GM12878 (cell line): ENCODE measurements at regions not wholly inside any gene's neighbourhood (a gene's known extent, or its start where the extent isn't known, plus 50 kb on each side); places are given as distances from the start of the nearest gene placed in this dataset.

Source experiments
- ATAC-seq: fragments of 200-7000 bp; cut with Tn5 transposase; 3 replicates; pipeline ENCODE4 v1.9.1; 2020; ENCODE audit warnings: mild to moderate bottlenecking, moderate library complexity
- BruUV-seq: library from RNA; stranded (reverse); fragments of 400-500 nt; replicated peaks from 2 replicates; lab custom pipeline; 2021; lab: Mats Ljungman, UMichigan
- CTCF ChIA-PET: fragments of 300-600 bp; sonication (Branson Sonifier 250); formaldehyde crosslinking; extraction: SDS; loops from one replicate; lab custom pipeline; 2021; ENCODE audit warnings: inconsistent platforms; lab: Yijun Ruan, JAX
- POLR2A ChIA-PET: fragments of 350-600 bp; formaldehyde crosslinking; extraction: SDS; loops from one replicate; lab custom pipeline; 2021; ENCODE audit warnings: inconsistent platforms; lab: Charles Lee
- RAD21 ChIA-PET: fragments of 300-600 bp; sonication (Branson Sonifier 250); formaldehyde crosslinking; loops from one replicate; lab custom pipeline; 2023; ENCODE audit warnings: antibody characterized with exemption; ENCODE audit not compliant: unreplicated experiment; lab: Charles Lee
- SMC1A ChIA-PET: fragments of 300-600 bp; sonication (Branson Sonifier 250); formaldehyde crosslinking; loops from one replicate; lab custom pipeline; 2023; ENCODE audit not compliant: unreplicated experiment, uncharacterized antibody; lab: Charles Lee
- DNase-seq: peaks from one replicate; pipeline ENCODE4 v3.0.0-alpha.2; 2011; ENCODE audit warnings: low read depth, low spot score
- FAIRE-seq: peaks from 3 replicates; lab custom pipeline; 2011; peaks lifted over from hg19 to GRCh38; lab: Jason Lieb, UNC
- H2AFZ ChIP-seq: 2 replicates; pipeline ENCODE4 v1.6.0; 2011; ENCODE audit warnings: low read depth, low read length, control low read depth; ENCODE audit not compliant: control insufficient read depth
- H3K27ac ChIP-seq: 2 replicates; pipeline ENCODE4 v1.5.1; 2011; ENCODE audit warnings: control low read depth; ENCODE audit not compliant: control insufficient read depth, insufficient read depth
- H3K27me3 ChIP-seq, 2 experiments: replicated peaks in 1 of 2; 2 replicates each; pipeline versions ENCODE4 v1.6.0 to v1.6.1; 2011; ENCODE audit warnings: low read length in 1 of 2; ENCODE audit not compliant: control insufficient read depth in 2 of 2, insufficient read depth in 2 of 2
- H3K36me3 ChIP-seq, 2 experiments: 2 replicates each; pipeline ENCODE4 v1.5.1; 2011; ENCODE audit warnings: low read length in 1 of 2; ENCODE audit not compliant: control insufficient read depth in 2 of 2, insufficient read depth in 2 of 2
- H3K4me1 ChIP-seq: 2 replicates; pipeline ENCODE4 v1.6.1; 2011; ENCODE audit warnings: mild to moderate bottlenecking, low read length, moderate library complexity, mixed read lengths; ENCODE audit not compliant: control insufficient read depth, insufficient read depth
- H3K4me2 ChIP-seq: 2 replicates; pipeline ENCODE4 v1.6.0; 2011; ENCODE audit warnings: control low read depth; ENCODE audit not compliant: control insufficient read depth, insufficient read depth
- H3K4me3 ChIP-seq: fragments of 200-600 bp; sonication (generic); 2 replicates; pipeline ENCODE4 v1.5.1; 2016
- H3K79me2 ChIP-seq: 2 replicates; pipeline ENCODE4 v1.6.0; 2011; ENCODE audit warnings: low read length; ENCODE audit not compliant: control insufficient read depth, insufficient read depth
- H3K9ac ChIP-seq: 2 replicates; pipeline ENCODE4 v1.8.0; 2011; ENCODE audit warnings: low read length, control low read depth, mixed read lengths; ENCODE audit not compliant: control insufficient read depth, insufficient read depth
- H3K9me3 ChIP-seq: replicated peaks from 3 replicates; pipeline ENCODE4 v1.5.1; 2011; ENCODE audit warnings: mild to moderate bottlenecking, low read length; ENCODE audit not compliant: control insufficient read depth, insufficient read depth
- H4K20me1 ChIP-seq: 2 replicates; pipeline ENCODE4 v1.6.0; 2011; ENCODE audit not compliant: control insufficient read depth, insufficient read depth
- BACH1 ChIP-seq: fragments of 450-650 bp; IDR thresholded peaks from 2 replicates; pipeline ENCODE4 v1.6.1; 2017; ENCODE audit warnings: mild to moderate bottlenecking, borderline replicate concordance
- BHLHE40 ChIP-seq, 2 experiments: fragments of 450-650 bp in 1 of 2; IDR thresholded peaks; 2 replicates each; pipeline ENCODE4 v1.6.1; 2011 to 2017; ENCODE audit warnings: low read depth in 2 of 2, borderline replicate concordance in 1 of 2, improper control_type of control experiment in 1 of 2, low read length in 1 of 2, mild to moderate bottlenecking in 1 of 2
- CHD1 ChIP-seq: IDR thresholded peaks from 2 replicates; pipeline ENCODE4 v1.6.1; 2012; ENCODE audit warnings: low read depth, low read length, improper control_type of control experiment
- E2F4 ChIP-seq: IDR thresholded peaks from 2 replicates; pipeline ENCODE4 v1.6.1; 2012; ENCODE audit warnings: low read depth, low read length, improper control_type of control experiment
- E4F1 ChIP-seq: fragments of 450-650 bp; IDR thresholded peaks from 2 replicates; pipeline ENCODE4 v1.6.1; 2018; ENCODE audit warnings: borderline replicate concordance, mild to moderate bottlenecking; ENCODE audit not compliant: partially characterized antibody
- EGR1 ChIP-seq, 2 experiments: IDR thresholded peaks; 1 replicate in 1 of 2; 2 replicates in 1 of 2; pipeline ENCODE4 v1.6.1; 2011 to 2012; ENCODE audit warnings: low read depth in 2 of 2, low read length in 2 of 2, borderline replicate concordance in 1 of 2, mild to moderate bottlenecking in 1 of 2, moderate library complexity in 1 of 2
- FOXM1 ChIP-seq: IDR thresholded peaks from 2 replicates; pipeline ENCODE4 v1.6.1; 2012; ENCODE audit warnings: low read depth, mild to moderate bottlenecking, inconsistent platforms, low read length, moderate library complexity
- IRF3 ChIP-seq: fragments of 450-650 bp; IDR thresholded peaks from 2 replicates; pipeline ENCODE4 v1.6.1; 2014; ENCODE audit warnings: mild to moderate bottlenecking
- JUND ChIP-seq: IDR thresholded peaks from 2 replicates; pipeline ENCODE4 v1.6.1; 2012; ENCODE audit warnings: low read depth, mild to moderate bottlenecking, low read length, improper control_type of control experiment, moderate library complexity
- KDM1A ChIP-seq: fragments of 200-600 bp; sonication (generic); IDR thresholded peaks from 2 replicates; pipeline ENCODE4 v1.6.1; 2016; ENCODE audit warnings: borderline replicate concordance
- MAX ChIP-seq: IDR thresholded peaks from 2 replicates; pipeline ENCODE4 v1.6.1; 2012; ENCODE audit warnings: low read depth, low read length, improper control_type of control experiment
- POLR2AphosphoS2 ChIP-seq: IDR thresholded peaks from 2 replicates; pipeline ENCODE4 v1.6.1; 2011; ENCODE audit warnings: low read depth, mild to moderate bottlenecking, low read length, improper control_type of control experiment, moderate library complexity
- POLR2AphosphoS5 ChIP-seq: IDR thresholded peaks from 2 replicates; pipeline ENCODE4 v1.6.1; 2011; ENCODE audit warnings: mild to moderate bottlenecking, low read length, inconsistent platforms
- RELB ChIP-seq: fragments of 450-650 bp; IDR thresholded peaks from 2 replicates; pipeline ENCODE4 v1.6.1; 2017; ENCODE audit warnings: low read depth, mild to moderate bottlenecking, moderate library complexity
- TARDBP ChIP-seq: IDR thresholded peaks from 2 replicates; pipeline ENCODE4 v1.6.1; 2016; ENCODE audit warnings: borderline replicate concordance
- USF2 ChIP-seq: IDR thresholded peaks from 2 replicates; pipeline ENCODE4 v1.6.1; 2011; ENCODE audit warnings: low read depth, low read length, improper control_type of control experiment, borderline replicate concordance
- ZNF207 ChIP-seq: fragments of 450-650 bp; IDR thresholded peaks from 2 replicates; pipeline ENCODE4 v1.6.1; 2014; ENCODE audit warnings: antibody characterized with exemption, mild to moderate bottlenecking, borderline replicate concordance
- WGBS: methylation state at CpG from one replicate; pipeline ENCODE4 v1.1.6; 2016; ENCODE audit warnings: low lambda C conversion rate; ENCODE audit not compliant: insufficient replicate concordance, insufficient coverage; ENCODE audit errors: missing lambda C conversion rate; 5-methylcytosine and 5-hydroxymethylcytosine counted together
- in situ Hi-C: fragments of 300-500 bp; cut with MboI; formaldehyde crosslinking; loops from 9 replicates; pipeline ENCODE4 v1.14.3; 2018; ENCODE audit warnings: mixed read lengths
- intact Hi-C: fragments of 100-400 bp; cut with micrococcal nuclease; formaldehyde crosslinking; loops from one replicate; pipeline ENCODE4 v1.14.2; 2022; ENCODE audit not compliant: unreplicated experiment

- ATAC-seq, result no peak
- Histone ChIP-seq H3K4me3 (no peak overlapping the region), H3K36me3 (no peaks in the 10 kb centered on the region), H3K27ac (no peak overlapping the region), H3K4me1 (no peaks in the 10 kb centered on the region), H3K9me3 (no peaks in the 10 kb centered on the region; the same call in 2 of the 3 replicates), H3K4me2 (no peak overlapping the region), H4K20me1 (no peaks in the 10 kb centered on the region), H2AFZ (no peak overlapping the region), H3K27me3 (peaks cover 0 to 4% of the 10 kb centered on the region in 2 experiments; a peak in 1 of 4 replicates), H3K9ac (no peak overlapping the region), H3K79me2 (no peaks in the 10 kb centered on the region)
- SMC1A ChIA-PET, result interaction anchor here (1.6 kb wide), 1 partner anchor 9 kb away, joined by 5 read pairs; no protein-coding TSS in a partner anchor
- peak; percentile 47 for FAIRE-seq
- RAD21 ChIA-PET, result no interaction called here
- BruUV-seq, result no TSS peak
- 88% methylated on average over 1 of the region's 1 CpG for WGBS
- POLR2A ChIA-PET, result no interaction called here
- DNase-seq, result no peak
- in situ Hi-C loops, result no loop called here
- intact Hi-C loops, result no loop called here
- CTCF ChIA-PET, result no interaction called here
- no peak for TF ChIP-seq EGR1 (IDR thresholded peaks at IDR 0.05; ENCODE audit: borderline replicate concordance in 1 of 2, low read depth in 2 of 2, low read length in 2 of 2)
- no peak for TF ChIP-seq RELB
- TF ChIP-seq E2F4, result no peak
- no peak for TF ChIP-seq MAX
- TF ChIP-seq POLR2AphosphoS5, result no peak
- no peak for TF ChIP-seq JUND
- TF ChIP-seq KDM1A, result no peak
- TF ChIP-seq E4F1, result no peak
- no peak for TF ChIP-seq CHD1
- no peak for TF ChIP-seq BHLHE40 (IDR thresholded peaks at IDR 0.05; ENCODE audit: borderline replicate concordance in 1 of 2, low read depth in 2 of 2, low read length in 1 of 2)
- TF ChIP-seq IRF3, result no peak
- TF ChIP-seq POLR2AphosphoS2, result no peak
- no peak for TF ChIP-seq USF2
- no peak for TF ChIP-seq BACH1
- no peak for TF ChIP-seq FOXM1
- no peak for TF ChIP-seq TARDBP
- no peak for TF ChIP-seq ZNF207
These were observed 358.9 kb upstream of the ARID1B start for GRCh38 chr6:156418253-156418652.
